ENCODE measurements at regions not wholly inside any gene's neighbourhood (a gene's known extent, or its start where the extent isn't known, plus 50 kb on each side); places are given as distances from the start of the nearest gene placed in this dataset.

GRCh38 chr10:43869669-43870322, 221.1 kb upstream of the ZNF32 start:
- Histone ChIP-seq H3K9me3 (replicated peaks in 1 of 2; ENCODE audit: control insufficient read depth in 2 of 2, insufficient read depth in 1 of 2, low read depth in 1 of 2, low read length in 2 of 2) (peaks cover 0 to 4% of the 10 kb centered on the region in 2 donors), H2BK15ac (ENCODE audit: low read length) (no peak overlapping the region)
- no CpG with 5 or more reads among the region's 8 CpGs for WGBS, 2 donors (ENCODE audit: extremely low coverage in 2 of 2, insufficient read length in 2 of 2, insufficient replicate concordance in 1 of 2)

GRCh38 chr10:43868952-43869351, 220.3 kb upstream of the ZNF32 start:
- no peak overlapping the region for H3K4ac ChIP-seq (ENCODE audit: low read length)
- no peak overlapping the region for H3K18ac ChIP-seq (ENCODE audit: low read length)
- H2BK120ac ChIP-seq (ENCODE audit: low read depth, low read length): no peak overlapping the region
- H4K8ac ChIP-seq (ENCODE audit: low read depth, low read length): no peak overlapping the region
- H4K91ac ChIP-seq (ENCODE audit: low read depth, low read length, poor library complexity): no peak overlapping the region
- H3K9ac ChIP-seq (ENCODE audit: low read depth, low read length, poor library complexity): no peak overlapping the region
- H3K4me1 ChIP-seq (ENCODE audit: control insufficient read depth in 2 of 2, insufficient read depth in 1 of 2, low read depth in 1 of 2, low read length in 2 of 2): peaks cover 0 to 3% of the 10 kb centered on the region in 2 donors
- no peak overlapping the region for H2BK15ac ChIP-seq (ENCODE audit: low read length)
- no peak overlapping the region for H3K14ac ChIP-seq (ENCODE audit: low read length)
- H3K27me3 ChIP-seq (ENCODE audit: control insufficient read depth in 3 of 3, insufficient read depth in 3 of 3, low read depth in 1 of 3, low read length in 3 of 3): peaks cover 0 to 6% (median 0%) of the 10 kb centered on the region in 3 experiments
- no peak overlapping the region for H2BK12ac ChIP-seq (ENCODE audit: low read length)
- H2BK5ac ChIP-seq (ENCODE audit: low read length): no peak overlapping the region
- no peak overlapping the region for H2AK5ac ChIP-seq (ENCODE audit: low read depth, low read length)
- H3K27ac ChIP-seq (replicated peaks; ENCODE audit: low read length): no peak overlapping the region
- no peak overlapping the region for H3K4me3 ChIP-seq (ENCODE audit: low read length in 2 of 2)
- DNase-seq (ENCODE audit: low spot score): no peak
- no peak overlapping the region for H2AFZ ChIP-seq (ENCODE audit: low read length)
- no peak overlapping the region for H3K4me2 ChIP-seq (ENCODE audit: insufficient read depth, low read length, poor library complexity, severe bottlenecking)
- no peaks in the 10 kb centered on the region for H3K36me3 ChIP-seq (replicated peaks in 1 of 2; ENCODE audit: control insufficient read depth in 2 of 2, insufficient read depth in 2 of 2, low read length in 2 of 2)
- WGBS, 2 donors (ENCODE audit: extremely low coverage in 2 of 2, insufficient read length in 2 of 2, insufficient replicate concordance in 1 of 2): no CpG with 5 or more reads among the region's 6 CpGs
- peaks cover 0 to 5% of the 10 kb centered on the region in 2 donors for H3K9me3 ChIP-seq (replicated peaks in 1 of 2; ENCODE audit: control insufficient read depth in 2 of 2, insufficient read depth in 1 of 2, low read depth in 1 of 2, low read length in 2 of 2)
- H3K23ac ChIP-seq (ENCODE audit: low read depth, low read length, poor library complexity): no peak overlapping the region
- no peaks in the 10 kb centered on the region for H3K79me1 ChIP-seq (ENCODE audit: low read depth, low read length)

More at GRCh38 chr10:43869669-43870322, 221.1 kb upstream of the ZNF32 start:
- no peak overlapping the region for H4K91ac ChIP-seq (ENCODE audit: low read depth, low read length, poor library complexity)
- no peak overlapping the region for H3K4me2 ChIP-seq (ENCODE audit: insufficient read depth, low read length, poor library complexity, severe bottlenecking)
- no peak overlapping the region for H3K4me3 ChIP-seq (ENCODE audit: low read length in 2 of 2)
- no peak overlapping the region for H2BK5ac ChIP-seq (ENCODE audit: low read length)
- H2AK5ac ChIP-seq (ENCODE audit: low read depth, low read length): no peak overlapping the region
- no peak overlapping the region for H3K4ac ChIP-seq (ENCODE audit: low read length)
- no peak overlapping the region for H2BK12ac ChIP-seq (ENCODE audit: low read length)
- no peak overlapping the region for H2BK120ac ChIP-seq (ENCODE audit: low read depth, low read length)
- DNase-seq (ENCODE audit: low spot score): no peak
- H3K27me3 ChIP-seq (ENCODE audit: control insufficient read depth in 3 of 3, insufficient read depth in 3 of 3, low read depth in 1 of 3, low read length in 3 of 3): peaks cover 0 to 6% (median 0%) of the 10 kb centered on the region in 3 experiments
- H4K8ac ChIP-seq (ENCODE audit: low read depth, low read length): no peak overlapping the region
- no peak overlapping the region for H3K14ac ChIP-seq (ENCODE audit: low read length)
- no peak overlapping the region for H3K9ac ChIP-seq (ENCODE audit: low read depth, low read length, poor library complexity)
- no peaks in the 10 kb centered on the region for H3K4me1 ChIP-seq (ENCODE audit: control insufficient read depth in 2 of 2, insufficient read depth in 1 of 2, low read depth in 1 of 2, low read length in 2 of 2)
- H3K79me1 ChIP-seq (ENCODE audit: low read depth, low read length): no peaks in the 10 kb centered on the region
- no peak overlapping the region for H3K23ac ChIP-seq (ENCODE audit: low read depth, low read length, poor library complexity)
- H3K27ac ChIP-seq (replicated peaks; ENCODE audit: low read length): no peak overlapping the region
- no peaks in the 10 kb centered on the region for H3K36me3 ChIP-seq (replicated peaks in 1 of 2; ENCODE audit: control insufficient read depth in 2 of 2, insufficient read depth in 2 of 2, low read length in 2 of 2)
- no peak overlapping the region for H2AFZ ChIP-seq (ENCODE audit: low read length)
- peak overlapping the region; percentile 36 for H3K18ac ChIP-seq (ENCODE audit: low read length)

DNA sequence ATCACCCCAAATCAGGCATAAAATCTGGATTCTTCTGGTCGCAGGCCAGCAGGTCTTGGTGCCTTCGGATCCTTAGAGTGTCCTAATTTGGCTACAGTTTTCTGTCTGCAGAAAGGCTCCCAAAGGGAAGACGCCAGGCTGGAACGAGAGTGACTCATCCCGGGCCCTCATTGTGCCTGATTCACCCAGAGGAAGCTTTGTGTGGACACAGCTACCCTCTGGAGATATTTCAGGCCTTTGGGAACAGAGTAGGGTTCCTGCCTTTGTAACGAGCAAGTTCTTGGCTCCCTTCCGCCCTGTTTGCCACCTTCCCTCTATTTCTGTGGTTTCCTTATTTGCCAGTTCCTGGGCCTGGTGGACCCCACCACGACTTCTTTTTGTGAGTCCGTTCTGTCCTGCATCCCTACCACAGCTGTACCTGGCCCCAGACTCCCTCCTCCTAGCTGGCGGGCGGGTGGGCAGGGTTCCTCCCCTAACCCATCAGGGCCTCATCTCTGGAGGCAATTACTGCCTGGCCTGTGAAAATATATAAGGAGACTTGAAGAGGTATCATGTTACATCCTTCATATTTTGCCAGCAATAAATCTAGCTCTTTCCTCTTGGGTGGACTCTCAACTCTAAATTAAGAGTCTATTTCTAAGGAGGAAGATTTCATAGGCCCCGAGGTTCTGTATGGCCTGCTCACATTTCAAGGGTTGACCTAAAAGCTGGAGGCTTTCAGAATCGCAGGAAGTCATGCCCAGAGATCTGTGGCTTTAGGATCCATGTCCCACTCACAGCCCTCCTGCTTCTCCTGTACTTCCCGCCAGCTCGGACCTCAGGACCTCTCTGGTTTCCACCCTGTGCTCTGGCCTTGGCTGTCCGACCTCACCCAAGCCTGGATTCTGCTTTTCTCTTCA, 219.2 kb upstream of the ZNF32 start:
- H3K36me3 ChIP-seq (replicated peaks in 1 of 2; ENCODE audit: control insufficient read depth in 2 of 2, insufficient read depth in 2 of 2, low read length in 2 of 2): no peaks in the 10 kb centered on the region
- no peak overlapping the region for H2AK5ac ChIP-seq (ENCODE audit: low read depth, low read length)
- H2BK5ac ChIP-seq (ENCODE audit: low read length): no peak overlapping the region
- no peak overlapping the region for H3K18ac ChIP-seq (ENCODE audit: low read length)
- no peak overlapping the region for H3K9ac ChIP-seq (ENCODE audit: low read depth, low read length, poor library complexity)
- H3K23ac ChIP-seq (ENCODE audit: low read depth, low read length, poor library complexity): no peak overlapping the region
- no peak overlapping the region for H2BK12ac ChIP-seq (ENCODE audit: low read length)
- no peaks in the 10 kb centered on the region for H3K79me1 ChIP-seq (ENCODE audit: low read depth, low read length)
- H3K4me2 ChIP-seq (ENCODE audit: insufficient read depth, low read length, poor library complexity, severe bottlenecking): no peak overlapping the region
- H3K4me3 ChIP-seq (ENCODE audit: low read length in 2 of 2): no peak overlapping the region
- no peak overlapping the region for H3K14ac ChIP-seq (ENCODE audit: low read length)
- DNase-seq (ENCODE audit: low spot score): no peak
- H3K27ac ChIP-seq (replicated peaks; ENCODE audit: low read length): no peak overlapping the region
- no CpG with 5 or more reads among the region's 16 CpGs for WGBS, 2 donors (ENCODE audit: extremely low coverage in 2 of 2, insufficient read length in 2 of 2, insufficient replicate concordance in 1 of 2)
- peaks cover 0 to 6% (median 0%) of the 10 kb centered on the region in 3 experiments for H3K27me3 ChIP-seq (ENCODE audit: control insufficient read depth in 3 of 3, insufficient read depth in 3 of 3, low read depth in 1 of 3, low read length in 3 of 3)
- peaks cover 0 to 4% of the 10 kb centered on the region in 2 donors for H3K9me3 ChIP-seq (replicated peaks in 1 of 2; ENCODE audit: control insufficient read depth in 2 of 2, insufficient read depth in 1 of 2, low read depth in 1 of 2, low read length in 2 of 2)
- H3K4ac ChIP-seq (ENCODE audit: low read length): no peak overlapping the region
- no peak overlapping the region for H2AFZ ChIP-seq (ENCODE audit: low read length)
- no peak overlapping the region for H4K8ac ChIP-seq (ENCODE audit: low read depth, low read length)
- no peak overlapping the region for H2BK120ac ChIP-seq (ENCODE audit: low read depth, low read length)
- H3K4me1 ChIP-seq (ENCODE audit: control insufficient read depth in 2 of 2, insufficient read depth in 1 of 2, low read depth in 1 of 2, low read length in 2 of 2): peaks cover 0 to 3% of the 10 kb centered on the region in 2 donors
- H2BK15ac ChIP-seq (ENCODE audit: low read length): no peak overlapping the region
- no peak overlapping the region for H4K91ac ChIP-seq (ENCODE audit: low read depth, low read length, poor library complexity)

DNA sequence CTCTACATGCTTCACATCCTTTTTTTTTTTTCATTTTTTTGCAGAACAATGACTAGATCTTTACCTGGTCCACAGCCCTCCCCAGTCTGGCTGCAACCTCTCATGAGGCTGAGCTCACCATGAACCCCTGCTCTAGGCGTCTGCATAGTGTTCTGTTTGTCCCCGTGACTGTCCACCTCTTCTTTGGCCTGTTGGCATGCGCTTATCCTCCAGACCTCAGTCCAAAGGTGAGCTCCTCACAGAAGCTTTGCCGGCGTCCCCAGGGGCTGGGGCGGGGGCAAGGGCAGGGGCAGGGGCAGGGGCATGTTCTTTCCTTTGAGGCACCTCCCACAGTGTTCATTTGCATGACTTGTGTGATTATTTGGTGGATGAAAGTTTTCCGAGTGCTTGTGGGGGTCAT, 218.4 kb upstream of the ZNF32 start:
- Histone ChIP-seq H3K36me3 (replicated peaks in 1 of 2; ENCODE audit: control insufficient read depth in 2 of 2, insufficient read depth in 2 of 2, low read length in 2 of 2) (no peaks in the 10 kb centered on the region), H3K27ac (replicated peaks; ENCODE audit: low read length) (no peak overlapping the region), H3K4me1 (ENCODE audit: control insufficient read depth in 2 of 2, insufficient read depth in 1 of 2, low read depth in 1 of 2, low read length in 2 of 2) (peaks cover 0 to 3% of the 10 kb centered on the region in 2 donors), H2AFZ (ENCODE audit: low read length) (no peak overlapping the region), H3K4ac (ENCODE audit: low read length) (no peak overlapping the region), H2BK5ac (ENCODE audit: low read length) (no peak overlapping the region), H4K91ac (ENCODE audit: low read depth, low read length, poor library complexity) (no peak overlapping the region), H2BK15ac (ENCODE audit: low read length) (no peak overlapping the region), H3K9me3 (replicated peaks in 1 of 2; ENCODE audit: control insufficient read depth in 2 of 2, insufficient read depth in 1 of 2, low read depth in 1 of 2, low read length in 2 of 2) (peaks cover 0 to 1% of the 10 kb centered on the region in 2 donors), H2BK12ac (ENCODE audit: low read length) (no peak overlapping the region), H3K9ac (ENCODE audit: low read depth, low read length, poor library complexity) (no peak overlapping the region), H3K79me1 (ENCODE audit: low read depth, low read length) (no peaks in the 10 kb centered on the region), H2AK5ac (ENCODE audit: low read depth, low read length) (no peak overlapping the region), H3K18ac (ENCODE audit: low read length) (no peak overlapping the region), H3K4me3 (ENCODE audit: low read length in 2 of 2) (no peak overlapping the region), H4K8ac (ENCODE audit: low read depth, low read length) (no peak overlapping the region), H3K14ac (ENCODE audit: low read length) (no peak overlapping the region), H2BK120ac (ENCODE audit: low read depth, low read length) (no peak overlapping the region), H3K27me3 (ENCODE audit: control insufficient read depth in 3 of 3, insufficient read depth in 3 of 3, low read depth in 1 of 3, low read length in 3 of 3) (peaks cover 0 to 6% (median 0%) of the 10 kb centered on the region in 3 experiments), H3K23ac (ENCODE audit: low read depth, low read length, poor library complexity) (no peak overlapping the region), H3K4me2 (ENCODE audit: insufficient read depth, low read length, poor library complexity, severe bottlenecking) (no peak overlapping the region)
- WGBS, 2 donors (ENCODE audit: extremely low coverage in 2 of 2, insufficient read length in 2 of 2, insufficient replicate concordance in 1 of 2): no CpG with 5 or more reads among the region's 7 CpGs
- DNase-seq (ENCODE audit: low spot score): no peak
